HG03045 (cell line): ENCODE measurements at regions not wholly inside any gene's neighbourhood (a gene's known extent, or its start where the extent isn't known, plus 50 kb on each side); places are given as distances from the start of the nearest gene placed in this dataset.

Source experiments
- ATAC-seq: cut with Tn5 transposase; IDR thresholded peaks from one replicate; pipeline ENCODE4 v1.9.1; 2021; ENCODE audit warnings: mild to moderate bottlenecking, moderate library complexity; ENCODE audit not compliant: unreplicated experiment

DNA sequence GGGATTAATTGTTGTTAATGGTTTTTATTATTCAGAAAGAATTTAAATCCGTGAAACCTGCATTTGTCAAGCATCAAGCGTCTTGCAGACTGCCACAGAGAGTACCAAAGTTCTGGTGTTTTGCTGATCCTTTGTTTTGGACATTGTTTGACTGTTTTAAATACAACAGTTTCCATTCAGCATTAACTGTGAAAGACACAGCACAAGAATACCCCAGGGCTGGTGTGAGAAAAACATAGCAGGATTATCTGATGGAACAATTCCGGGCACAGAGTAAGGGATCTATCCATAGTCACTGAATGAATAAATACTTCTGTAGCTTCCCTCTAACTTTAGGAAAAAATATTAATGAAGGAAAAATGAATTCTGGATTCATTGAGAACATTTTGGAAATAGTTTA lies 202.3 kb downstream of the LTN1 start:
- no peak for ATAC-seq

- ATAC-seq: no peak
Measured at GRCh38 chr21:28789523-28789922, 203.2 kb downstream of the LTN1 start.

- ATAC-seq: no peak
Measured at GRCh38 chr21:28788030-28788429, 204.6 kb downstream of the LTN1 start.

DNA sequence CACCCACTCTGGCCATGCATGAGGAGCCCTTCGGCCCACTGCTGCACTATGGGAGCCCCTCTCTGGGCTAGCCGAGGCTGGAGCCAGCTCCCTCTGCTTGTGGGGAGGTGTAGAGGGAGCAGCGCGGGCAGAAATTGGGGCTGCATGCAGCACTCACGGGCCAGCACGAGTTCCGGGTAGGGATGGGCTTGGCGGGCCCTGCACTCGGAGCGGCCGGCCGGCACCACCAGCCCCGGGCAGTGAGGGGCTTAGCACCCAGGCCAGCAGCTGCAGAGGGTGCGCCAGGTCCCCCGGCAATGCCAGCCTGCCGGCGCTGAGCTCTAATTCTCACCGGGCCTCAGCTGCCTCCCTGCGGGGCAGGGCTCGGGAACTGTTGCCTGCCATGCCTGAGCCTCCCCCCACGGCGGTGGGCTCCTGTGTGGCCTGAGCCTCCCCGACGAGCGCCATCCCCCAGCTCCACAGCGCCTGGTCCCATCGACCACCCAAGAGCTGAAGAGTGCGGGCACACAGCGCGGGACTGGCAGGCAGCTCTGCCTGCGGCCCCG lies 209.0 kb downstream of the LTN1 start:
- no peak for ATAC-seq

- no peak for ATAC-seq
Measured at GRCh38 chr21:28781602-28782276, 210.9 kb downstream of the LTN1 start.

- ATAC-seq: no peak
Measured at GRCh38 chr21:28779914-28780313, 212.8 kb downstream of the LTN1 start.

- ATAC-seq: no peak
Measured at GRCh38 chr21:28776251-28776650, 216.4 kb downstream of the LTN1 start.

GRCh38 chr21:28775071-28775470 lies 217.6 kb downstream of the LTN1 start:
- ATAC-seq: no peak

DNA sequence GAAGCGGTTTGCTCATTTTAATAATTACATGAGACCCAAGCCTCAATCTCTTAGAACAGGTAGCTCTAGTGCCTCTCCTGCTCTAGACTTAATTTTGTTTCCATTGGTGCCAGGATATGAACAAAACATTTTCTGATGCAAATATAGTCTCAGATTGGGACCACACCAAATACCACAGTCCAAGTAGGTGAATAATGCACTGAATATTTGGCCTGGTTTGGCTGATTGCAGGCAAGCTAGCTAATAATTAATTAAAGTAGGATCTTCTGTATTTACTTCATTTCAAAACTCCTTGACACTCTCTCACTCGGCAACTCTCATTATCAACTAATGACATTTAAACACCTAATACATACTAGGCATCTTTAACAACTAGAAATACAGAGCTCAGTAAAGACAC lies 219.6 kb downstream of the LTN1 start:
- no peak for ATAC-seq

DNA sequence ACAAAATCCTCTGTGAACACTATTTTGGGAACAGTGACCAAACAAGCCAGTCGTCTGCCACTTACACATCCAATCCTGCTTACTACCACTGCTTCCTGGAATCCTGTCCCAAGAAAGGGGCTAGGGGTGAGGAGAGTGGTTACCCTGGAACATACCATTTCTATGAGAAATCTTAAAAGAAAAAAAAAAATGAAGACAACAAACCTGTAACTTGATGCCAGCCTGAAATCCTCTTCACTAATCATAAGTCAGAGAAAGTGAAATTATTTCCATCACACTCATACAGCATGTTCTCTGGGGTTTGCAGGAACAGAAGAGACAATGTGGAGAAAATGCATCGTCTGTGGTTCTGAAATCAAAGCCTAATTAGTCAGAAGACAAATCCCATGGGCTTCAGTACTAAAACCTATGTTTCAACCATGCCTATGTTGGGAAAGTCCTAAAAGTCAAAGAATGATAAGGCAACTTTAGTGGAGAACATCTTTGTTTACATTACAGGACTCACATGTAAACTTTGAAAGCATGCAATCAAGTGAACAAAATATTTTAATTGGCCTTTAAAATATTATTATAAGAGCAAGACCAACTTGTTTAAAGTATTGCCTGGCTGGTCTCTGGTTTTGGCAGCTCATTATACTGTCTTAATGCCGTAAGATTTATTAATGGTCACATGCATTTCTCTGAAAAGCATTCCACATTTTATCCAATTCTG lies 220.7 kb downstream of the LTN1 start:
- no peak for ATAC-seq

- ATAC-seq: no peak
Measured at GRCh38 chr21:28770867-28771661, 221.6 kb downstream of the LTN1 start.

GRCh38 chr21:28769683-28770082 lies 223.0 kb downstream of the LTN1 start:
- no peak for ATAC-seq

GRCh38 chr21:28768753-28769152 lies 223.9 kb downstream of the LTN1 start:
- no peak for ATAC-seq

GRCh38 chr21:28767523-28767922 lies 225.2 kb downstream of the LTN1 start:
- ATAC-seq: no peak

- ATAC-seq: no peak
Measured at GRCh38 chr21:28763809-28764418, 228.8 kb downstream of the LTN1 start.

DNA sequence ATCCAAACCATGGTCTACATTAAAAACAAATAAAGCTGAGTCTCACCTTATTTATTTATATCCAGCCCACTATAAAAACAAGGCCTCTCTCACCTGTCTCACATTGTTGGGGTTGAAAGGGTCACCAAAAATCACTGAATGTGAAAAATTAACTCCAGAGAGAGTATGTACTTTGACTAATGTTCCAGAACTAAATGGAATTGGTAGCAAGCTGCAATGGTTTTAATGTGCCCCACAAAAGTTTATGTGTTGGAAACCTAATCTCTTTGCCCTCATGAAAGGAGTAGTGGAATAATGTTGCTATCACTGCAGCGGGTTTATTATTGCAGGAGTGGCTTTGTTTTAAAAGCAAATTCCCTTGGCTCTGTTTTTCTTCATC lies 230.3 kb downstream of the LTN1 start:
- ATAC-seq: no peak

GRCh38 chr21:28761674-28762356 lies 230.9 kb downstream of the LTN1 start:
- no peak for ATAC-seq

GRCh38 chr21:28758883-28759242 lies 233.8 kb downstream of the LTN1 start:
- no peak for ATAC-seq

DNA sequence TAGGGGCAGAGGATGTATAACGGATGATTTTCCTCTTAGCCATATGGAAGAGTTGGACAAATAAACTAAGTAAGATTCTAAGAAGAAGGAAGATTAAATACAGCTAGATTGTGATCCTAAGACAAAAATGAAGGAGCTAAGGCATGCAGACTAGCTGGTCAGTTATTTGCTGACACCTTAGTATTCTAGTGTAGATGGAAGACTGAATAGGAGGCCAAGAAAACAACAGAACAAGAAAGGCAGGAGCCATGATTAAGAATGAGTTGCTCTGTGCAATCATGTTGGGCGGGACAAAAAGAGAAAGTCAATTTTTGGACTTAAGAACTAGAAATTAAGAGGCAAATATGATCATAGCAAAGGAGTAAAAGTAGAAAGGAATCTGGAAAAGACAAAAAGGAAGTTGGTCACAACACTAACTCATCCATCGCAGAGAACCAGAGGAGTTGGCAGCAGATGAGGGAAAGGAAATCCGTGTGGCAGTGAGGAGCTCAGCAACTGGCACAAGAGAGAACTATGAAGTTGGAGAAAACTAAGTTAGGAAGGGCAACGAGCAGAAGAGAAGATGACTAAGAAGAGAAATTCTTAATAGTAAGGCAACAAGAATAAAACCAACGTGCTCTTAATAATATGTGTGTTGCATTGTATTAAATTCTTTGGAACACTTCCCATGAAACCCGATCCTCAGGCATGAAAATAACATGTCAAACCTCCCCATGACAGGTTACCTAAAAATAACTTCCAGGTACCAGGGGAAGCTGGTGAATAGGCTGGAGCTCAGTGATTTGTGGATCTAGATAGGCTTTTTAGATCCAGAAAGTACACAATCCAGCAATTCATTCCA lies 234.4 kb downstream of the LTN1 start:
- no peak for ATAC-seq

DNA sequence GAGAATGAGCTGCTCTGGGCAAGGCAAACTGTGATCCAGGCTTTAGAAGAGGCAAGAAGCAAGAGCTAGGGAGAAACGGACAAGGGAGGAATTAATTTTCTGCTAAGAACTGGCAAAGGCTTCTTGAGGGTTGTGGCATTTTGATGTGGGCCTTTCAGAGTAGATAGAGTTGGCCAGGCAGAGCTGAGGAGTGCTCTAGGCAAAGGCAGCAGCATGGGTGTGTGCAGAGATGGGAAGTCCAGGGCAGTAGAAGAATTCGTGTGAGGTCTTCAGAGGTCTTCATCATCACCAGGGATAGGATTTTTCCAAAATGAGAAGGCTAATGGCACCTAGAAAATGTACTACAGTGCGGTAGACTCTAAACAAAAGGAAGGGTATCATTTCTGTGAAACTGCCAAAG lies 237.8 kb downstream of the LTN1 start:
- no peak for ATAC-seq
